Neural cell (in vitro differentiated cells): ENCODE measurements at regions not wholly inside any gene's neighbourhood (a gene's known extent, or its start where the extent isn't known, plus 50 kb on each side); places are given as distances from the start of the nearest gene placed in this dataset.

ENCODE experiments used
- CTCF ChIP-seq: fragments of 450-650 bp; IDR thresholded peaks from 2 replicates; pipeline ENCODE4 v1.5.1; 2014; ENCODE audit warnings: antibody characterized with exemption, mild to moderate bottlenecking, moderate library complexity; ENCODE audit not compliant: poor library complexity, severe bottlenecking
- EZH2 ChIP-seq: fragments of 200-600, 300-800 bp; shearing (Covaris generic), sonication (generic); IDR thresholded peaks from 2 replicates; pipeline ENCODE4 v1.6.1; 2014; ENCODE audit warnings: antibody characterized with exemption, low read length, borderline replicate concordance, mild to moderate bottlenecking; ENCODE audit not compliant: insufficient read depth, poor library complexity, severe bottlenecking
- POLR2AphosphoS5 ChIP-seq: IDR thresholded peaks from 2 replicates; pipeline ENCODE4 v1.6.1; 2012
- RAD21 ChIP-seq: fragments of 450-650 bp; conservative IDR thresholded peaks from 2 replicates; pipeline ENCODE4 v1.6.1; 2014; ENCODE audit warnings: antibody characterized with exemption, mild to moderate bottlenecking, moderate library complexity
- REST ChIP-seq: IDR thresholded peaks from 2 replicates; pipeline ENCODE4 v1.6.1; 2012; ENCODE audit warnings: borderline replicate concordance

GRCh38 chr13:105159841-105160240 is 1375.6 kb downstream of the EFNB2 start:
- TF ChIP-seq CTCF = no peak
- TF ChIP-seq REST = no peak
- no peak for TF ChIP-seq POLR2AphosphoS5
- no peak for TF ChIP-seq EZH2
- no peak for TF ChIP-seq RAD21
